Uterus (tissue), 3 donors: ENCODE measurements at regions not wholly inside any gene's neighbourhood (a gene's known extent, or its start where the extent isn't known, plus 50 kb on each side); places are given as distances from the start of the nearest gene placed in this dataset.

Experiments
- DNase-seq, 2 donors: peaks; one replicate each; pipeline ENCODE4 v3.0.0-alpha.2; 2019 to 2020
- H3K27ac ChIP-seq, 2 donors: fragments of 200-600 bp; sonication (generic); 1 replicate in 1 of 2; 2 replicates in 1 of 2; pipeline ENCODE4 v1.5.1; 2016 to 2018
- H3K27me3 ChIP-seq, 2 donors: fragments of 200-600 bp; sonication (generic); one replicate each; pipeline ENCODE4 v1.5.1; 2018 to 2019; ENCODE audit warnings: control low read depth in 1 of 2
- H3K36me3 ChIP-seq, 2 donors: fragments of 200-600 bp; sonication (generic); one replicate each; pipeline ENCODE4 v1.5.1; 2019; ENCODE audit warnings: control low read depth in 1 of 2
- H3K4me1 ChIP-seq, 2 donors: fragments of 200-600 bp; sonication (generic); one replicate each; pipeline ENCODE4 v1.5.1; 2018 to 2019; ENCODE audit warnings: control low read depth in 1 of 2
- H3K4me3 ChIP-seq, 2 donors: fragments of 200-600 bp; sonication (generic); 1 replicate in 1 of 2; 2 replicates in 1 of 2; pipeline ENCODE4 v1.5.1; 2018 to 2019; ENCODE audit warnings: mild to moderate bottlenecking in 1 of 2
- H3K9me3 ChIP-seq, 2 donors: fragments of 200-600 bp; sonication (generic); one replicate each; pipeline ENCODE4 v1.5.1; 2019; ENCODE audit warnings: control low read depth in 1 of 2
- CTCF ChIP-seq, 4 experiments: fragments of 200-600 bp in 2 of 4; fragments of 450-650 bp in 2 of 4; sonication (generic) in 2 of 4; IDR thresholded peaks; one replicate each; pipeline ENCODE4 v1.5.1; 2016 to 2019; ENCODE audit warnings: antibody characterized with exemption in 4 of 4, mild to moderate bottlenecking in 2 of 4, moderate library complexity in 1 of 4
- POLR2A ChIP-seq, 2 donors: fragments of 450-650 bp; IDR thresholded peaks; one replicate each; pipeline ENCODE4 v1.6.1; 2016; ENCODE audit warnings: antibody characterized with exemption in 2 of 2, mild to moderate bottlenecking in 1 of 2, moderate library complexity in 1 of 2
- intact Hi-C: fragments of 100-400 bp; cut with DNase I; formaldehyde crosslinking; loops from one replicate; pipeline ENCODE4 v1.15.1; 2023; ENCODE audit warnings: low total_unique reads
- donor health status: DM: yes; HTN: yes; CAD: no.

GRCh38 chr5:106923409-106923808 is 747.3 kb downstream of the EFNA5 start:
- no peaks in the 10 kb centered on the region for H3K9me3 ChIP-seq
- TF ChIP-seq POLR2A (IDR thresholded peaks at IDR 0.05) (no peak), CTCF (IDR thresholded peaks at IDR 0.05) (no peak)
- H3K27ac ChIP-seq: no peak overlapping the region
- no peak overlapping the region for H3K4me3 ChIP-seq
- no peaks in the 10 kb centered on the region for H3K27me3 ChIP-seq
- H3K36me3 ChIP-seq: no peaks in the 10 kb centered on the region
- no peak for DNase-seq
- intact Hi-C loops: no loop called here
- no peaks in the 10 kb centered on the region for H3K4me1 ChIP-seq

GRCh38 chr5:106921567-106921966 is 749.2 kb downstream of the EFNA5 start:
- H3K36me3 ChIP-seq: no peaks in the 10 kb centered on the region
- H3K4me3 ChIP-seq: no peak overlapping the region
- DNase-seq: no peak
- no peaks in the 10 kb centered on the region for H3K9me3 ChIP-seq
- TF ChIP-seq CTCF (IDR thresholded peaks at IDR 0.05): no peak
- TF ChIP-seq POLR2A (IDR thresholded peaks at IDR 0.05): no peak
- H3K27ac ChIP-seq: no peak overlapping the region
- intact Hi-C loops: no loop called here
- no peaks in the 10 kb centered on the region for H3K27me3 ChIP-seq
- H3K4me1 ChIP-seq: no peaks in the 10 kb centered on the region

- TF ChIP-seq POLR2A (IDR thresholded peaks at IDR 0.05): no peak
- no peak for TF ChIP-seq CTCF (IDR thresholded peaks at IDR 0.05)
- H3K27me3 ChIP-seq: no peaks in the 10 kb centered on the region
- no peaks in the 10 kb centered on the region for H3K9me3 ChIP-seq
- no peaks in the 10 kb centered on the region for H3K36me3 ChIP-seq
- H3K4me1 ChIP-seq: no peaks in the 10 kb centered on the region
- no peak overlapping the region for H3K4me3 ChIP-seq
- intact Hi-C loops: no loop called here
- DNase-seq: no peak
- no peak overlapping the region for H3K27ac ChIP-seq
Measured at GRCh38 chr5:106910486-106910885, 760.3 kb downstream of the EFNA5 start.

- TF ChIP-seq CTCF (IDR thresholded peaks at IDR 0.05): no peak
- TF ChIP-seq POLR2A (IDR thresholded peaks at IDR 0.05): no peak
- Histone ChIP-seq H3K9me3 (no peaks in the 10 kb centered on the region), H3K4me1 (no peaks in the 10 kb centered on the region), H3K36me3 (no peaks in the 10 kb centered on the region), H3K4me3 (no peak overlapping the region), H3K27ac (no peak overlapping the region), H3K27me3 (no peaks in the 10 kb centered on the region)
- intact Hi-C loops: no loop called here
- no peak for DNase-seq
Measured at GRCh38 chr5:106909716-106910115, 761.0 kb downstream of the EFNA5 start.

- H3K4me1 ChIP-seq: no peaks in the 10 kb centered on the region
- H3K27ac ChIP-seq: no peak overlapping the region
- no peak overlapping the region for H3K4me3 ChIP-seq
- no peaks in the 10 kb centered on the region for H3K27me3 ChIP-seq
- intact Hi-C loops: no loop called here
- H3K9me3 ChIP-seq: no peaks in the 10 kb centered on the region
- TF ChIP-seq POLR2A (IDR thresholded peaks at IDR 0.05) (no peak), CTCF (IDR thresholded peaks at IDR 0.05) (no peak)
- no peak for DNase-seq
- H3K36me3 ChIP-seq: no peaks in the 10 kb centered on the region
Measured at GRCh38 chr5:106907979-106908378, 762.8 kb downstream of the EFNA5 start.
